Astrocyte (in vitro differentiated cells and primary cell): ENCODE measurements at regions not wholly inside any gene's neighbourhood (a gene's known extent, or its start where the extent isn't known, plus 50 kb on each side); places are given as distances from the start of the nearest gene placed in this dataset.

Source experiments
- EZH2 ChIP-seq: IDR thresholded peaks from 2 replicates; pipeline ENCODE4 v1.6.1; 2012; ENCODE audit warnings: mild to moderate bottlenecking, low read length, inconsistent platforms; ENCODE audit not compliant: insufficient read depth
- TF ChIP-seq, protein P1 (sequence below): IDR thresholded peaks from 2 replicates; pipeline ENCODE4 v1.5.1; 2011; ENCODE audit warnings: low read depth, mild to moderate bottlenecking, inconsistent platforms, low read length, moderate library complexity; ENCODE audit not compliant: insufficient read depth

- TF ChIP-seq, protein P1, sequence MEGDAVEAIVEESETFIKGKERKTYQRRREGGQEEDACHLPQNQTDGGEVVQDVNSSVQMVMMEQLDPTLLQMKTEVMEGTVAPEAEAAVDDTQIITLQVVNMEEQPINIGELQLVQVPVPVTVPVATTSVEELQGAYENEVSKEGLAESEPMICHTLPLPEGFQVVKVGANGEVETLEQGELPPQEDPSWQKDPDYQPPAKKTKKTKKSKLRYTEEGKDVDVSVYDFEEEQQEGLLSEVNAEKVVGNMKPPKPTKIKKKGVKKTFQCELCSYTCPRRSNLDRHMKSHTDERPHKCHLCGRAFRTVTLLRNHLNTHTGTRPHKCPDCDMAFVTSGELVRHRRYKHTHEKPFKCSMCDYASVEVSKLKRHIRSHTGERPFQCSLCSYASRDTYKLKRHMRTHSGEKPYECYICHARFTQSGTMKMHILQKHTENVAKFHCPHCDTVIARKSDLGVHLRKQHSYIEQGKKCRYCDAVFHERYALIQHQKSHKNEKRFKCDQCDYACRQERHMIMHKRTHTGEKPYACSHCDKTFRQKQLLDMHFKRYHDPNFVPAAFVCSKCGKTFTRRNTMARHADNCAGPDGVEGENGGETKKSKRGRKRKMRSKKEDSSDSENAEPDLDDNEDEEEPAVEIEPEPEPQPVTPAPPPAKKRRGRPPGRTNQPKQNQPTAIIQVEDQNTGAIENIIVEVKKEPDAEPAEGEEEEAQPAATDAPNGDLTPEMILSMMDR = no peak
- no peak for TF ChIP-seq EZH2
These were observed 50.6 kb upstream of the ULK4 start for GRCh38 chr3:42012383-42012934.
